IMR-90 (cell line): ENCODE measurements at regions not wholly inside any gene's neighbourhood (a gene's known extent, or its start where the extent isn't known, plus 50 kb on each side); places are given as distances from the start of the nearest gene placed in this dataset.

Experiments
- ATAC-seq: fragments of 200-7000 bp; cut with Tn5 transposase; 2 replicates; pipeline ENCODE4 v1.9.1; 2020; ENCODE audit warnings: low read depth, mild to moderate bottlenecking, moderate library complexity
- BruUV-seq: library from RNA; stranded (reverse); fragments of 400-500 nt; replicated peaks from 2 replicates; lab custom pipeline; 2021; lab: Mats Ljungman, UMichigan
- CTCF ChIA-PET: fragments of 300-600 bp; formaldehyde crosslinking; extraction: SDS; loops from one replicate; lab custom pipeline; 2021; ENCODE audit warnings: antibody characterized with exemption; lab: Yijun Ruan, JAX
- POLR2A ChIA-PET: fragments of 300-600 bp; sonication (Branson Sonifier 250); formaldehyde crosslinking; loops from one replicate; lab custom pipeline; 2022; ENCODE audit warnings: antibody characterized with exemption; ENCODE audit not compliant: unreplicated experiment; lab: Charles Lee
- DNase-seq: peaks from one replicate; pipeline ENCODE4 v3.0.0; 2013
- H2AFZ ChIP-seq: replicated peaks from 2 replicates; pipeline ENCODE3; 2013; ENCODE audit warnings: low read length, mild to moderate bottlenecking; ENCODE audit not compliant: poor library complexity
- H2AK5ac ChIP-seq: 2 replicates; pipeline ENCODE4 v1.6.1; 2013; ENCODE audit warnings: low read depth, low read length, inconsistent platforms
- H2AK9ac ChIP-seq: replicated peaks from 2 replicates; pipeline ENCODE3; 2013; ENCODE audit warnings: mild to moderate bottlenecking, low read depth, low read length, moderate library complexity; ENCODE audit not compliant: poor library complexity
- H2BK120ac ChIP-seq: 2 replicates; pipeline ENCODE4 v1.6.1; 2013; ENCODE audit warnings: low read depth, low read length, inconsistent platforms
- H2BK15ac ChIP-seq: 3 replicates; pipeline ENCODE4 v1.6.1; 2013; ENCODE audit warnings: low read depth, low read length, inconsistent platforms
- H2BK20ac ChIP-seq: 2 replicates; pipeline ENCODE4 v1.6.1; 2013; ENCODE audit warnings: low read depth, mild to moderate bottlenecking, inconsistent platforms, low read length, moderate library complexity
- H2BK5ac ChIP-seq: 2 replicates; pipeline ENCODE4 v1.6.1; 2013; ENCODE audit warnings: mild to moderate bottlenecking, low read depth, low read length, inconsistent platforms; ENCODE audit not compliant: poor library complexity, severe bottlenecking
- H3K14ac ChIP-seq: replicated peaks from 2 replicates; pipeline ENCODE4 v1.6.1; 2013; ENCODE audit warnings: low read depth, low read length, inconsistent platforms
- H3K18ac ChIP-seq: 2 replicates; pipeline ENCODE4 v1.6.1; 2013; ENCODE audit warnings: low read depth, low read length, control low read depth
- H3K23ac ChIP-seq: 2 replicates; pipeline ENCODE4 v1.6.1; 2013; ENCODE audit warnings: low read depth, low read length, inconsistent platforms
- H3K27ac ChIP-seq: 2 replicates; pipeline ENCODE4 v1.5.1; 2013; ENCODE audit warnings: mild to moderate bottlenecking, control low read depth, low read length; ENCODE audit not compliant: insufficient read depth
- H3K27me3 ChIP-seq: 2 replicates; pipeline ENCODE4 v1.6.1; 2013; ENCODE audit warnings: low read length; ENCODE audit not compliant: control insufficient read depth, insufficient read depth
- H3K36me3 ChIP-seq: 2 replicates; pipeline ENCODE4 v1.6.1; 2013; ENCODE audit warnings: low read length, mixed read lengths; ENCODE audit not compliant: control insufficient read depth, insufficient read depth
- H3K4ac ChIP-seq: 2 replicates; pipeline ENCODE4 v1.6.1; 2013; ENCODE audit warnings: low read depth, low read length, inconsistent platforms
- H3K4me1 ChIP-seq: 2 replicates; pipeline ENCODE4 v1.6.1; 2013; ENCODE audit warnings: low read length, mixed read lengths; ENCODE audit not compliant: control insufficient read depth, insufficient read depth
- H3K4me2 ChIP-seq: 2 replicates; pipeline ENCODE4 v1.6.1; 2013; ENCODE audit warnings: low read depth, mild to moderate bottlenecking, control low read depth, low read length, moderate library complexity
- H3K4me3 ChIP-seq: 2 replicates; pipeline ENCODE4 v1.5.1; 2013; ENCODE audit warnings: low read depth, mild to moderate bottlenecking, control low read depth, low read length, moderate library complexity; ENCODE audit not compliant: insufficient read depth
- H3K56ac ChIP-seq: 2 replicates; pipeline ENCODE4 v1.6.1; 2013; ENCODE audit warnings: low read length, inconsistent platforms; ENCODE audit not compliant: insufficient read depth; ENCODE audit errors: extremely low read depth
- H3K79me1 ChIP-seq, 2 experiments: 2 replicates each; pipeline ENCODE4 v1.6.1; 2013; ENCODE audit warnings: low read length in 2 of 2, inconsistent platforms in 1 of 2, low read depth in 1 of 2
- H3K9ac ChIP-seq: 2 replicates; pipeline ENCODE4 v1.6.1; 2013; ENCODE audit warnings: low read depth, low read length, control low read depth
- H3K9me1 ChIP-seq: 2 replicates; pipeline ENCODE4 v1.6.1; 2013; ENCODE audit warnings: low read length, inconsistent platforms; ENCODE audit not compliant: insufficient read depth
- H3K9me3 ChIP-seq: 2 replicates; pipeline ENCODE4 v1.6.1; 2013; ENCODE audit warnings: low read length; ENCODE audit not compliant: control insufficient read depth, insufficient read depth
- H4K20me1 ChIP-seq: 2 replicates; pipeline ENCODE4 v1.6.1; 2013; ENCODE audit warnings: low read length, inconsistent platforms; ENCODE audit not compliant: insufficient read depth
- H4K5ac ChIP-seq: 2 replicates; pipeline ENCODE4 v1.6.1; 2013; ENCODE audit warnings: mild to moderate bottlenecking, low read depth, low read length, control low read depth
- H4K8ac ChIP-seq, 2 experiments: 2 replicates each; pipeline ENCODE4 v1.6.1; 2013; ENCODE audit warnings: low read depth in 2 of 2, low read length in 2 of 2, control low read depth in 1 of 2, inconsistent platforms in 1 of 2
- H4K91ac ChIP-seq: 2 replicates; pipeline ENCODE4 v1.6.1; 2013; ENCODE audit warnings: low read depth, low read length, inconsistent platforms; ENCODE audit not compliant: insufficient read depth
- BHLHE40 ChIP-seq: fragments of 150-350 bp; IDR thresholded peaks from 2 replicates; pipeline ENCODE4 v1.6.1; 2016; ENCODE audit warnings: mild to moderate bottlenecking, low read depth, low read length
- MAFK ChIP-seq: IDR thresholded peaks from 2 replicates; pipeline ENCODE4 v1.6.1; 2012; ENCODE audit warnings: low read depth, low read length, improper control_type of control experiment
- MAZ ChIP-seq: IDR thresholded peaks from 2 replicates; pipeline ENCODE4 v1.6.1; 2012; ENCODE audit warnings: low read depth, mild to moderate bottlenecking, low read length, improper control_type of control experiment, moderate library complexity, borderline replicate concordance
- NFE2L2 ChIP-seq: fragments of 150-350 bp; IDR thresholded peaks from 2 replicates; pipeline ENCODE4 v1.6.1; 2016; ENCODE audit warnings: low read depth, mild to moderate bottlenecking, low read length
- POLR2A ChIP-seq: IDR thresholded peaks from 2 replicates; pipeline ENCODE4 v1.6.1; 2012; ENCODE audit warnings: mild to moderate bottlenecking, low read depth, low read length
- RFX5 ChIP-seq: IDR thresholded peaks from 2 replicates; pipeline ENCODE4 v1.8.0; 2012; ENCODE audit warnings: low read depth, mild to moderate bottlenecking, low read length, moderate library complexity
- WGBS, 2 experiments: methylation state at CpG; one replicate each; pipeline versions ENCODE4 v1.1.5 to v1.1.7; 2013; ENCODE audit warnings: missing lambda C conversion rate in 2 of 2; ENCODE audit not compliant: insufficient read length in 1 of 2; ENCODE audit errors: extremely low coverage in 2 of 2; 5-methylcytosine and 5-hydroxymethylcytosine counted together
- dilution Hi-C: fragments of 300-500 bp; cut with HindIII; formaldehyde crosslinking; loops from one replicate; pipeline ENCODE4 v1.14.3; 2018; ENCODE audit warnings: low sequenced_read_pairs; ENCODE audit not compliant: unreplicated experiment
- in situ Hi-C: fragments of 300-500 bp; cut with MboI; formaldehyde crosslinking; loops from 3 replicates; pipeline ENCODE4 v1.14.3; 2019; ENCODE audit warnings: low sequenced_read_pairs, inconsistent platforms, mixed read lengths
- intact Hi-C: fragments of 100-400 bp; cut with micrococcal nuclease; formaldehyde crosslinking; loops from 2 replicates; pipeline ENCODE4 v1.10.0; 2022
- TF ChIP-seq, protein P1 (sequence below): fragments of 150-350 bp; IDR thresholded peaks from 2 replicates; pipeline ENCODE4 v1.6.1; 2017; ENCODE audit warnings: mild to moderate bottlenecking, antibody characterized with exemption, low read length, low read depth
- TF ChIP-seq, protein P2 (sequence below): fragments of 150-350 bp; IDR thresholded peaks from 2 replicates; pipeline ENCODE4 v1.6.1; 2016; ENCODE audit warnings: low read depth, mild to moderate bottlenecking, low read length, moderate library complexity, borderline replicate concordance
- TF ChIP-seq, protein P3 (sequence below): conservative IDR thresholded peaks from 2 replicates; pipeline ENCODE4 v1.5.1; 2012; ENCODE audit warnings: mild to moderate bottlenecking, low read depth, low read length, improper control_type of control experiment

DNA sequence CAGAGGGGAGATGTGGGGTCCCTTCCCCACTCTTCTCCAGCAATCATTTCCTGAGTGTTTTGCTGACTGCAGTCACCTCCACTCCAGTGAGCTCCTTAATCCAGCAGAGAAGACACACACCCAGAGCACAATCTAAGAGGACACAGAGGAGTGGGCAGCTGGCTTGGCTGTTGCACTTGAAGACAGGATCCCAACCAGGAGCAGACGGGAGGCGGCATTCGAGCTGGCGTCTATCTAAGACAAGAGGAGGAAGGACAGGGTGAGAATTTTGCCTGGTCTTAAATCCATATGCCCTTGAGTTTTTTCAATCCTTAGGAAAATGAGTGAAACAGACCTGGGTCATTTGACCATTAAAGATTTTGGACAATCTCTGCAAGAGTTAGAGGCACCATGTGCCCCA is 56.1 kb upstream of the SIM2 start:
- intact Hi-C loops (no loop called here), in situ Hi-C loops (no loop called here), dilution Hi-C loops (no loop called here)
- DNase-seq (no peak), ATAC-seq (no peak)
- no peak overlapping the region for H2AFZ ChIP-seq
- peaks cover 6% of the 10 kb centered on the region; the same call in 1 of the 2 replicates for H3K9me1 ChIP-seq
- H3K9ac ChIP-seq = no peak overlapping the region
- no peak overlapping the region for H3K23ac ChIP-seq
- no peak overlapping the region for H3K56ac ChIP-seq
- BruUV-seq = no TSS peak
- no peak overlapping the region for H4K8ac ChIP-seq
- H2AK9ac ChIP-seq = no peak overlapping the region
- H3K79me1 ChIP-seq = no peaks in the 10 kb centered on the region
- H4K5ac ChIP-seq = no peak overlapping the region
- CTCF ChIA-PET = no interaction called here
- H3K27me3 ChIP-seq = peaks cover 11% of the 10 kb centered on the region
- H3K4me2 ChIP-seq = no peak overlapping the region
- TF ChIP-seq NFE2L2 (no peak), POLR2A (no peak), MAFK (no peak), MAZ (no peak), BHLHE40 (no peak), RFX5 (no peak)
- TF ChIP-seq, protein P1, sequence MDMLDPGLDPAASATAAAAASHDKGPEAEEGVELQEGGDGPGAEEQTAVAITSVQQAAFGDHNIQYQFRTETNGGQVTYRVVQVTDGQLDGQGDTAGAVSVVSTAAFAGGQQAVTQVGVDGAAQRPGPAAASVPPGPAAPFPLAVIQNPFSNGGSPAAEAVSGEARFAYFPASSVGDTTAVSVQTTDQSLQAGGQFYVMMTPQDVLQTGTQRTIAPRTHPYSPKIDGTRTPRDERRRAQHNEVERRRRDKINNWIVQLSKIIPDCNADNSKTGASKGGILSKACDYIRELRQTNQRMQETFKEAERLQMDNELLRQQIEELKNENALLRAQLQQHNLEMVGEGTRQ = no peak
- TF ChIP-seq, protein P2, sequence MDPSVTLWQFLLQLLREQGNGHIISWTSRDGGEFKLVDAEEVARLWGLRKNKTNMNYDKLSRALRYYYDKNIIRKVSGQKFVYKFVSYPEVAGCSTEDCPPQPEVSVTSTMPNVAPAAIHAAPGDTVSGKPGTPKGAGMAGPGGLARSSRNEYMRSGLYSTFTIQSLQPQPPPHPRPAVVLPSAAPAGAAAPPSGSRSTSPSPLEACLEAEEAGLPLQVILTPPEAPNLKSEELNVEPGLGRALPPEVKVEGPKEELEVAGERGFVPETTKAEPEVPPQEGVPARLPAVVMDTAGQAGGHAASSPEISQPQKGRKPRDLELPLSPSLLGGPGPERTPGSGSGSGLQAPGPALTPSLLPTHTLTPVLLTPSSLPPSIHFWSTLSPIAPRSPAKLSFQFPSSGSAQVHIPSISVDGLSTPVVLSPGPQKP = no peak
- TF ChIP-seq, protein P3, sequence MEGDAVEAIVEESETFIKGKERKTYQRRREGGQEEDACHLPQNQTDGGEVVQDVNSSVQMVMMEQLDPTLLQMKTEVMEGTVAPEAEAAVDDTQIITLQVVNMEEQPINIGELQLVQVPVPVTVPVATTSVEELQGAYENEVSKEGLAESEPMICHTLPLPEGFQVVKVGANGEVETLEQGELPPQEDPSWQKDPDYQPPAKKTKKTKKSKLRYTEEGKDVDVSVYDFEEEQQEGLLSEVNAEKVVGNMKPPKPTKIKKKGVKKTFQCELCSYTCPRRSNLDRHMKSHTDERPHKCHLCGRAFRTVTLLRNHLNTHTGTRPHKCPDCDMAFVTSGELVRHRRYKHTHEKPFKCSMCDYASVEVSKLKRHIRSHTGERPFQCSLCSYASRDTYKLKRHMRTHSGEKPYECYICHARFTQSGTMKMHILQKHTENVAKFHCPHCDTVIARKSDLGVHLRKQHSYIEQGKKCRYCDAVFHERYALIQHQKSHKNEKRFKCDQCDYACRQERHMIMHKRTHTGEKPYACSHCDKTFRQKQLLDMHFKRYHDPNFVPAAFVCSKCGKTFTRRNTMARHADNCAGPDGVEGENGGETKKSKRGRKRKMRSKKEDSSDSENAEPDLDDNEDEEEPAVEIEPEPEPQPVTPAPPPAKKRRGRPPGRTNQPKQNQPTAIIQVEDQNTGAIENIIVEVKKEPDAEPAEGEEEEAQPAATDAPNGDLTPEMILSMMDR = no peak
- no peak overlapping the region for H2BK15ac ChIP-seq
- H3K4ac ChIP-seq = no peak overlapping the region
- peaks cover 5% of the 10 kb centered on the region for H3K4me1 ChIP-seq
- H3K36me3 ChIP-seq = no peaks in the 10 kb centered on the region
- no peaks in the 10 kb centered on the region for H3K9me3 ChIP-seq
- POLR2A ChIA-PET = no interaction called here
- no peak overlapping the region for H4K91ac ChIP-seq
- H3K14ac ChIP-seq = no peak overlapping the region
- H3K27ac ChIP-seq = no peak overlapping the region
- no peak overlapping the region for H2BK5ac ChIP-seq
- H2BK20ac ChIP-seq = no peak overlapping the region
- no CpG with 5 or more reads among the region's 4 CpGs for WGBS, 2 experiments
- no peak overlapping the region for H3K4me3 ChIP-seq
- no peak overlapping the region for H3K18ac ChIP-seq
- no peak overlapping the region for H2AK5ac ChIP-seq
- H4K20me1 ChIP-seq = no peaks in the 10 kb centered on the region
- H2BK120ac ChIP-seq = no peak overlapping the region
